WERI-Rb-1 (cell line): ENCODE measurements at regions not wholly inside any gene's neighbourhood (a gene's known extent, or its start where the extent isn't known, plus 50 kb on each side); places are given as distances from the start of the nearest gene placed in this dataset.

ENCODE experiments used
- DNase-seq: peaks from one replicate; pipeline ENCODE4 v3.0.0-alpha.2; 2020
- H3K27ac ChIP-seq: fragments of 250-450 bp; sonication (Bioruptor Pico); 2 replicates; pipeline ENCODE4 v1.5.1; 2020; ENCODE audit warnings: mild to moderate bottlenecking, moderate library complexity
- H3K27me3 ChIP-seq: fragments of 250-450 bp; sonication (Bioruptor Pico); 2 replicates; pipeline ENCODE4 v1.5.1; 2021; ENCODE audit warnings: mild to moderate bottlenecking, low read depth, moderate library complexity; ENCODE audit not compliant: insufficient read depth, severe bottlenecking
- H3K36me3 ChIP-seq: fragments of 250-450 bp; sonication (Bioruptor Pico); 2 replicates; pipeline ENCODE4 v1.5.1; 2020; ENCODE audit warnings: mild to moderate bottlenecking, moderate library complexity
- H3K4me3 ChIP-seq: 2 replicates; pipeline ENCODE4 v1.5.1; 2011; ENCODE audit warnings: low read depth, mild to moderate bottlenecking, control low read depth, low read length
- H3K9me3 ChIP-seq: fragments of 250-450 bp; sonication (Bioruptor Pico); 2 replicates; pipeline ENCODE4 v1.5.1; 2021; ENCODE audit warnings: mild to moderate bottlenecking, moderate library complexity; ENCODE audit not compliant: severe bottlenecking
- CTCF ChIP-seq: IDR thresholded peaks from 2 replicates; pipeline ENCODE4 v1.5.1; 2011; ENCODE audit warnings: low read depth, mild to moderate bottlenecking, control low read depth, inconsistent platforms, low read length

GRCh38 chr4:185931375-185931774 is 119.4 kb upstream of the SORBS2 start:
- Histone ChIP-seq H3K27me3 (no peaks in the 10 kb centered on the region), H3K27ac (no peak overlapping the region), H3K4me3 (no peak overlapping the region), H3K9me3 (no peaks in the 10 kb centered on the region), H3K36me3 (no peaks in the 10 kb centered on the region)
- TF ChIP-seq CTCF, result no peak
- DNase-seq, result no peak

GRCh38 chr4:185931986-185932385 is 120.0 kb upstream of the SORBS2 start:
- H3K27me3 ChIP-seq, result no peaks in the 10 kb centered on the region
- no peaks in the 10 kb centered on the region for H3K36me3 ChIP-seq
- DNase-seq, result no peak
- TF ChIP-seq CTCF, result no peak
- H3K4me3 ChIP-seq, result no peak overlapping the region
- no peak overlapping the region for H3K27ac ChIP-seq
- no peaks in the 10 kb centered on the region for H3K9me3 ChIP-seq

DNA sequence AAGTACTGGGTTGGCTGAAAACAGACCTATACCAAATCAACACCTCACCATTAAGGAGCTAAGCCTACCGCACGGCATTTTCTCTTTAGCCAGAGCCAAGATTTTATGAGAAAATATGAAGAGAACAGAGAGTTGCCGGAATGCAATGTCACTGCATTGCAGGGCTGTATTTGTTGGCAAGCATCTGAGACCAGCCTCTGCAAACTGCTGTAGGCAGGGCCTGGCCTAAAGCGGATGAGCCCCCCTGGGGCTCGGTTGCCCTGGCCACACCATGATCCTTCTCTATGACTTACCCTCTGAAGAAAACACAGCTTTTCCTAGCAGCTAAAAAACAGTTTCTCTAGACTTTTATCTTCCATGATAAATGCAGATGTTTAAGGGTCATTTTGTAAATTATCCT is 120.5 kb upstream of the SORBS2 start:
- TF ChIP-seq CTCF, result no peak
- Histone ChIP-seq H3K27me3 (no peaks in the 10 kb centered on the region), H3K27ac (no peak overlapping the region), H3K9me3 (no peaks in the 10 kb centered on the region), H3K36me3 (no peaks in the 10 kb centered on the region), H3K4me3 (no peak overlapping the region)
- no peak for DNase-seq

DNA sequence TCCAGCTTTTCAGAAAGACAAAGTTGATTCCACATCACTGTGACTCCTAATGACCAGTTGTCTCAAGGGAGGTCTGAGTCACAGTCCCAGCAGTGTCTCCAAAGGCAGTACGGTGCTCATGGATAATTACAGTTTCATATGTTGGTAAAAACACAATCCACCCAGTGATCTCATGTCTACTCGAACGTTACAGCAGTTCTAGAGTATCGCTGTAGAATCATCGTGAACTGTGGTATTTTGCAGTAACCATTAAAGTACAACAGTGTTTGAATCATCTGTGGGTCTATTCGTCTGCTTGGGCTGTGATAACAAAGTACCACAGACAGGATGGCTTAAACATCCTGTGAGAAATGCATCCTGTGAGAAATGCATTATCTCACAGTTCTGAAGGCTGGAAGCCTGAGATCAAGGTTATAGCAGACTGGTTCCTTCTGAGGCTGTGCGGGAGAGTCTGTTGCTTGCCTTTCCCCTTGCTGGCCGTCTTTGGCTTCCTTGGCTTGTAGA is 121.1 kb upstream of the SORBS2 start:
- Histone ChIP-seq H3K27me3 (no peaks in the 10 kb centered on the region), H3K9me3 (no peaks in the 10 kb centered on the region), H3K4me3 (no peak overlapping the region), H3K27ac (no peak overlapping the region), H3K36me3 (no peaks in the 10 kb centered on the region)
- no peak for DNase-seq
- TF ChIP-seq CTCF, result no peak

DNA sequence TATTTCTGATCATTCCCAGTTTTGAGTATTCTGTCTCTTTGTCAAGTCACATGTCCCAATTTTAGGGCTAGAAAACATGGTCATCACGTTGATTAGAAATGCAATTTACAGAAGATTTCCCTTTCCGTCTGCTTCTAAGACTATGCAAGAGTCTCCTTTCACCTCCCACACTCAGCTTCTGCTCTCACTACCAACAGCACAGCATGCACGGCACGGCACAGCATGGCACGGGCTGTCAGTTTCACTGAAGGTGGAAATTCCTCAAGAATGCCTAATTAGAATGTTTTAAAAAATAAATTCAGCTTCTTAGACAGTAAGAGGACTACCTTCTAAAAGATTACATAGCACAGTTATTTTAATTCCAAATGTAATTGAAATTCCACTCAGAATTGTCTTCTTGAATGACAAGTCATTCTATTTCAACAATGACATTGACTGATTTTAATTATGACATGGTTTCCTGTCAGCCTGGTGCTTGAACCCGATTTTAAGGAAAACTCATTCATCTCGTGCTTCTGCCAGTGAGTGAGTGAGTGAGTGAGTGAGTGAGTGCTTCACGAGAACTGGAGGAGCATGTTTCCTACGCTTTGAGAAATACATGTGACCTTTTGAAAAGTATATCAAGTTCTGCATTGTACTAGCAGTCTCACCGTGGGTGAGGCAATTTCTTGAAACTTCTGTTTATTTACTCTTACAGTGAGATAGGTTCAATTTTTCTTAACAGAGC is 124.8 kb upstream of the SORBS2 start:
- no peaks in the 10 kb centered on the region for H3K36me3 ChIP-seq
- no peaks in the 10 kb centered on the region for H3K27me3 ChIP-seq
- DNase-seq, result no peak
- no peak for TF ChIP-seq CTCF
- H3K27ac ChIP-seq, result no peak overlapping the region
- H3K9me3 ChIP-seq, result no peaks in the 10 kb centered on the region
- no peak overlapping the region for H3K4me3 ChIP-seq

- Histone ChIP-seq H3K4me3 (no peak overlapping the region), H3K9me3 (no peaks in the 10 kb centered on the region), H3K36me3 (no peaks in the 10 kb centered on the region), H3K27me3 (no peaks in the 10 kb centered on the region), H3K27ac (no peak overlapping the region)
- no peak for DNase-seq
- TF ChIP-seq CTCF, result no peak
Observed at GRCh38 chr4:185938654-185939053, 126.7 kb upstream of the SORBS2 start.
